ENCODE measurements at regions not wholly inside any gene's neighbourhood (a gene's known extent, or its start where the extent isn't known, plus 50 kb on each side); places are given as distances from the start of the nearest gene placed in this dataset.
"Not testable (repeated sequence)": the region's sequence is repeated elsewhere in the genome, so short reads cannot be mapped to it uniquely, and the experiment has no call there.

GRCh38 chr6:79808921-79809320 lies 138.4 kb downstream of the ELOVL4 start:
- WGBS, 2 donors = 56 to 63% methylated on average over 2 of the region's 2 CpGs
- no peak for DNase-seq (ENCODE audit: low spot score in 2 of 2)
- intact Hi-C loops (cut with DNase I; ENCODE audit: low total_unique reads) = no loop called here
- no peak overlapping the region for H3K4me3 ChIP-seq (ENCODE audit: low read depth, poor library complexity, severe bottlenecking)
- no peak for TF ChIP-seq CTCF (IDR thresholded peaks at IDR 0.05)
- TF ChIP-seq POLR2A (IDR thresholded peaks at IDR 0.05) = no peak

GRCh38 chr6:79806661-79807060 lies 140.7 kb downstream of the ELOVL4 start:
- WGBS, 2 donors = 95 to 97% methylated on average over 5 of the region's 5 CpGs
- H3K4me3 ChIP-seq (ENCODE audit: low read depth, poor library complexity, severe bottlenecking); intact Hi-C loops (cut with DNase I; ENCODE audit: low total_unique reads); DNase-seq (ENCODE audit: low spot score in 2 of 2): not testable (repeated sequence)

- no peak overlapping the region for H3K4me3 ChIP-seq (ENCODE audit: low read depth, poor library complexity, severe bottlenecking)
- TF ChIP-seq CTCF (IDR thresholded peaks at IDR 0.05) = no peak
- TF ChIP-seq POLR2A (IDR thresholded peaks at IDR 0.05) = no peak
- WGBS, 2 donors = 72 to 80% methylated on average over 3 of the region's 3 CpGs
- intact Hi-C loops (cut with DNase I; ENCODE audit: low total_unique reads) = no loop called here
- no peak for DNase-seq (ENCODE audit: low spot score in 2 of 2)
Measured at GRCh38 chr6:79804732-79805131, 142.6 kb downstream of the ELOVL4 start.

- intact Hi-C loops (cut with DNase I; ENCODE audit: low total_unique reads) = no loop called here
- DNase-seq (ENCODE audit: low spot score in 2 of 2) = no peak
- TF ChIP-seq POLR2A (IDR thresholded peaks at IDR 0.05) (no peak), CTCF (IDR thresholded peaks at IDR 0.05) (no peak)
- H3K4me3 ChIP-seq (ENCODE audit: low read depth, poor library complexity, severe bottlenecking) = no peak overlapping the region
Measured at GRCh38 chr6:79803917-79804316, 143.4 kb downstream of the ELOVL4 start.

GRCh38 chr6:79802657-79803300 lies 144.6 kb downstream of the ELOVL4 start:
- WGBS, 2 donors = 60 to 65% methylated on average over 5 of the region's 5 CpGs
- no peak for TF ChIP-seq CTCF (IDR thresholded peaks at IDR 0.05)
- H3K4me3 ChIP-seq (ENCODE audit: low read depth, poor library complexity, severe bottlenecking) = no peak overlapping the region
- no peak for DNase-seq (ENCODE audit: low spot score in 2 of 2)
- intact Hi-C loops (cut with DNase I; ENCODE audit: low total_unique reads) = no loop called here

- DNase-seq (ENCODE audit: low spot score in 2 of 2) = no peak
- TF ChIP-seq CTCF (IDR thresholded peaks at IDR 0.05) = no peak
- TF ChIP-seq POLR2A (IDR thresholded peaks at IDR 0.05) = no peak
- no peak overlapping the region for H3K4me3 ChIP-seq (ENCODE audit: low read depth, poor library complexity, severe bottlenecking)
- intact Hi-C loops (cut with DNase I; ENCODE audit: low total_unique reads) = loop anchor here (1.0 kb wide), 1 partner anchor 32 kb away; no protein-coding TSS in a partner anchor
Measured at GRCh38 chr6:79801362-79801761, 146.0 kb downstream of the ELOVL4 start.
